ENCODE measurements at regions not wholly inside any gene's neighbourhood (a gene's known extent, or its start where the extent isn't known, plus 50 kb on each side); places are given as distances from the start of the nearest gene placed in this dataset.

- TF ChIP-seq, protein P1, sequence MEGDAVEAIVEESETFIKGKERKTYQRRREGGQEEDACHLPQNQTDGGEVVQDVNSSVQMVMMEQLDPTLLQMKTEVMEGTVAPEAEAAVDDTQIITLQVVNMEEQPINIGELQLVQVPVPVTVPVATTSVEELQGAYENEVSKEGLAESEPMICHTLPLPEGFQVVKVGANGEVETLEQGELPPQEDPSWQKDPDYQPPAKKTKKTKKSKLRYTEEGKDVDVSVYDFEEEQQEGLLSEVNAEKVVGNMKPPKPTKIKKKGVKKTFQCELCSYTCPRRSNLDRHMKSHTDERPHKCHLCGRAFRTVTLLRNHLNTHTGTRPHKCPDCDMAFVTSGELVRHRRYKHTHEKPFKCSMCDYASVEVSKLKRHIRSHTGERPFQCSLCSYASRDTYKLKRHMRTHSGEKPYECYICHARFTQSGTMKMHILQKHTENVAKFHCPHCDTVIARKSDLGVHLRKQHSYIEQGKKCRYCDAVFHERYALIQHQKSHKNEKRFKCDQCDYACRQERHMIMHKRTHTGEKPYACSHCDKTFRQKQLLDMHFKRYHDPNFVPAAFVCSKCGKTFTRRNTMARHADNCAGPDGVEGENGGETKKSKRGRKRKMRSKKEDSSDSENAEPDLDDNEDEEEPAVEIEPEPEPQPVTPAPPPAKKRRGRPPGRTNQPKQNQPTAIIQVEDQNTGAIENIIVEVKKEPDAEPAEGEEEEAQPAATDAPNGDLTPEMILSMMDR (IDR thresholded peaks at IDR 0.05), result no peak
- TF ChIP-seq ZFX (IDR thresholded peaks at IDR 0.05; ENCODE audit: borderline replicate concordance), result no peak
Measured at GRCh38 chr13:47241446-47241845, 344.6 kb upstream of the HTR2A start.

Data from 22Rv1 (cell line).